PC-9 (cell line): ENCODE measurements at regions not wholly inside any gene's neighbourhood (a gene's known extent, or its start where the extent isn't known, plus 50 kb on each side); places are given as distances from the start of the nearest gene placed in this dataset.

Source experiments
- BruUV-seq: library from RNA; stranded (reverse); fragments of 400-500 nt; replicated peaks from 2 replicates; lab custom pipeline; 2021; lab: Mats Ljungman, UMichigan
- CTCF ChIA-PET: fragments of 300-600 bp; sonication (Branson Sonifier 250); formaldehyde crosslinking; loops from one replicate; lab custom pipeline; 2022; ENCODE audit warnings: antibody characterized with exemption; lab: Charles Lee
- POLR2A ChIA-PET: fragments of 300-600 bp; sonication (Branson Sonifier 250); formaldehyde crosslinking; loops from one replicate; lab custom pipeline; 2022; ENCODE audit warnings: antibody characterized with exemption; ENCODE audit not compliant: unreplicated experiment; lab: Charles Lee
- DNase-seq, 2 experiments: peaks; one replicate each; pipeline versions ENCODE4 v3.0.0 to v3.0.0-alpha.2; 2015 to 2022; ENCODE audit warnings: mixed read lengths in 1 of 2
- H2AFZ ChIP-seq: fragments of 200-600 bp; sonication (generic); 2 replicates; pipeline ENCODE4 v1.8.1; 2017; ENCODE audit warnings: antibody characterized with exemption
- H3F3A ChIP-seq: fragments of 200-600 bp; sonication (generic); 2 replicates; pipeline ENCODE4 v1.8.1; 2017; ENCODE audit warnings: antibody characterized with exemption, mild to moderate bottlenecking, low read depth; ENCODE audit not compliant: insufficient read depth
- H3K27ac ChIP-seq: fragments of 200-600 bp; sonication (generic); 2 replicates; pipeline ENCODE4 v1.6.1; 2016; ENCODE audit warnings: mixed run types
- H3K27me3 ChIP-seq: fragments of 200-600 bp; sonication (generic); 2 replicates; pipeline ENCODE4 v1.6.1; 2016; ENCODE audit warnings: low read depth, mixed run types; ENCODE audit not compliant: insufficient read depth
- H3K36me3 ChIP-seq: fragments of 200-600 bp; sonication (generic); 2 replicates; pipeline ENCODE4 v1.6.1; 2016; ENCODE audit warnings: low read depth, mixed run types
- H3K4me1 ChIP-seq: fragments of 200-600 bp; sonication (generic); replicated peaks from 2 replicates; pipeline ENCODE4 v1.6.1; 2016; ENCODE audit warnings: mixed run types; ENCODE audit not compliant: insufficient read depth
- H3K4me2 ChIP-seq: fragments of 200-600 bp; sonication (generic); 2 replicates; pipeline ENCODE4 v1.6.1; 2017; ENCODE audit warnings: mixed run types
- H3K4me3 ChIP-seq: fragments of 200-600 bp; sonication (generic); 2 replicates; pipeline ENCODE4 v1.6.1; 2016; ENCODE audit warnings: mixed run types
- H3K79me2 ChIP-seq: fragments of 200-600 bp; sonication (generic); 2 replicates; pipeline ENCODE4 v1.6.1; 2017; ENCODE audit warnings: low read depth, mixed run types
- H3K9me2 ChIP-seq: fragments of 200-600 bp; sonication (generic); 2 replicates; pipeline ENCODE4 v1.8.1; 2017; ENCODE audit warnings: mild to moderate bottlenecking; ENCODE audit not compliant: insufficient read depth
- H3K9me3 ChIP-seq: fragments of 200-600 bp; sonication (generic); 2 replicates; pipeline ENCODE4 v1.8.1; 2016; ENCODE audit warnings: low read depth; ENCODE audit not compliant: insufficient read depth
- H4K20me1 ChIP-seq: fragments of 200-600 bp; sonication (generic); 2 replicates; pipeline ENCODE4 v1.8.1; 2017; ENCODE audit not compliant: insufficient read depth
- EZH2 ChIP-seq: fragments of 200-600 bp; sonication (generic); IDR thresholded peaks from 2 replicates; pipeline ENCODE4 v1.8.0; 2017; ENCODE audit warnings: antibody characterized with exemption, low read depth
- intact Hi-C: fragments of 100-400 bp; cut with micrococcal nuclease; formaldehyde crosslinking; loops from one replicate; pipeline ENCODE4 v1.10.0; 2022; ENCODE audit not compliant: unreplicated experiment
- TF ChIP-seq, protein P1 (sequence below): fragments of 200-600 bp; sonication (generic); conservative IDR thresholded peaks from 2 replicates; pipeline ENCODE4 v1.6.1; 2017; ENCODE audit warnings: mixed run types, antibody characterized with exemption, mild to moderate bottlenecking, moderate library complexity

- Histone ChIP-seq H3K36me3 (no peaks in the 10 kb centered on the region), H3K27ac (no peak overlapping the region), H3K4me1 (no peaks in the 10 kb centered on the region), H3K4me3 (no peak overlapping the region), H4K20me1 (no peaks in the 10 kb centered on the region), H3K9me2 (no peaks in the 10 kb centered on the region), H3K4me2 (no peak overlapping the region), H3K79me2 (no peaks in the 10 kb centered on the region), H2AFZ (no peak overlapping the region), H3K9me3 (no peaks in the 10 kb centered on the region), H3K27me3 (no peaks in the 10 kb centered on the region), H3F3A (no peaks in the 10 kb centered on the region)
- intact Hi-C loops = no loop called here
- no TSS peak for BruUV-seq
- ChIA-PET POLR2A (no interaction called here), CTCF (no interaction called here)
- DNase-seq = no peak
- TF ChIP-seq, protein P1, sequence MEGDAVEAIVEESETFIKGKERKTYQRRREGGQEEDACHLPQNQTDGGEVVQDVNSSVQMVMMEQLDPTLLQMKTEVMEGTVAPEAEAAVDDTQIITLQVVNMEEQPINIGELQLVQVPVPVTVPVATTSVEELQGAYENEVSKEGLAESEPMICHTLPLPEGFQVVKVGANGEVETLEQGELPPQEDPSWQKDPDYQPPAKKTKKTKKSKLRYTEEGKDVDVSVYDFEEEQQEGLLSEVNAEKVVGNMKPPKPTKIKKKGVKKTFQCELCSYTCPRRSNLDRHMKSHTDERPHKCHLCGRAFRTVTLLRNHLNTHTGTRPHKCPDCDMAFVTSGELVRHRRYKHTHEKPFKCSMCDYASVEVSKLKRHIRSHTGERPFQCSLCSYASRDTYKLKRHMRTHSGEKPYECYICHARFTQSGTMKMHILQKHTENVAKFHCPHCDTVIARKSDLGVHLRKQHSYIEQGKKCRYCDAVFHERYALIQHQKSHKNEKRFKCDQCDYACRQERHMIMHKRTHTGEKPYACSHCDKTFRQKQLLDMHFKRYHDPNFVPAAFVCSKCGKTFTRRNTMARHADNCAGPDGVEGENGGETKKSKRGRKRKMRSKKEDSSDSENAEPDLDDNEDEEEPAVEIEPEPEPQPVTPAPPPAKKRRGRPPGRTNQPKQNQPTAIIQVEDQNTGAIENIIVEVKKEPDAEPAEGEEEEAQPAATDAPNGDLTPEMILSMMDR = no peak
- TF ChIP-seq EZH2 = no peak
Observed at GRCh38 chrX:99719140-99719539, 690.9 kb downstream of the PCDH19 start.

DNA sequence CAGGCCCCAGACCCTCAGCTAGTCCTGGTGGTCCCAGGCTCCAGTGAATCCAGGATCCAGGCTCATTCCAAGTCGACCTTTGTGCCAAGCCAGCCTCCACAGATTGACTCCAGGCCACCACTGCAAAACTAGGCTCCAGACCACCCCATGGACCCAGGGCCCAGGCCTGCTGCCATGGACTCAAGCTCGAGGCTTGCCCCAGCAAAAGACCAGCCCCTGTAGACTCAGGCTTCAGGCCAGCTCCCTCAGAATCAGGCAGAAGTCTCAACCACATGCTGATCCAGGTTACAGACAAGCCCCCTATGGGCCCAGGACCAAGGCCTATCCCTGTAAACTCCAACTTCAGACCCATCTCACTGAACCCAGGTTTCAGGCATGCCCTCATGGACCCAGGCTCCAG is 692.4 kb downstream of the PCDH19 start:
- DNase-seq = no peak
- H2AFZ ChIP-seq = no peak overlapping the region
- TF ChIP-seq, protein P1 = no peak
- TF ChIP-seq EZH2 = no peak
- POLR2A ChIA-PET = no interaction called here
- no peak overlapping the region for H3K27ac ChIP-seq
- H3K27me3 ChIP-seq = no peaks in the 10 kb centered on the region
- no peaks in the 10 kb centered on the region for H3K9me2 ChIP-seq
- BruUV-seq = no TSS peak
- CTCF ChIA-PET = no interaction called here
- no peaks in the 10 kb centered on the region for H3F3A ChIP-seq
- no peaks in the 10 kb centered on the region for H3K36me3 ChIP-seq
- H3K4me2 ChIP-seq = no peak overlapping the region
- intact Hi-C loops = no loop called here
- H3K4me1 ChIP-seq = no peaks in the 10 kb centered on the region
- no peaks in the 10 kb centered on the region for H3K9me3 ChIP-seq
- no peaks in the 10 kb centered on the region for H4K20me1 ChIP-seq
- H3K79me2 ChIP-seq = no peaks in the 10 kb centered on the region
- H3K4me3 ChIP-seq = no peak overlapping the region

- CTCF ChIA-PET = no interaction called here
Observed at GRCh38 chrX:99705701-99706100, 704.4 kb downstream of the PCDH19 start.

More at GRCh38 chrX:99705701-99706100, 704.4 kb downstream of the PCDH19 start:
- H3K4me3 ChIP-seq = no peak overlapping the region
- H2AFZ ChIP-seq = no peak overlapping the region
- no peaks in the 10 kb centered on the region for H4K20me1 ChIP-seq
- TF ChIP-seq EZH2 = no peak
- TF ChIP-seq, protein P1 = no peak
- no peaks in the 10 kb centered on the region for H3K79me2 ChIP-seq
- DNase-seq = no peak
- intact Hi-C loops = no loop called here
- H3K4me1 ChIP-seq = no peaks in the 10 kb centered on the region
- no peak overlapping the region for H3K27ac ChIP-seq
- H3F3A ChIP-seq = no peaks in the 10 kb centered on the region
- H3K9me2 ChIP-seq = no peaks in the 10 kb centered on the region
- no peaks in the 10 kb centered on the region for H3K27me3 ChIP-seq
- no peaks in the 10 kb centered on the region for H3K36me3 ChIP-seq
- BruUV-seq = no TSS peak
- no peaks in the 10 kb centered on the region for H3K9me3 ChIP-seq
- H3K4me2 ChIP-seq = no peak overlapping the region
- POLR2A ChIA-PET = no interaction called here
